ENCODE measurements at regions not wholly inside any gene's neighbourhood (a gene's known extent, or its start where the extent isn't known, plus 50 kb on each side); places are given as distances from the start of the nearest gene placed in this dataset.

- TF ChIP-seq POLR2A (IDR thresholded peaks at IDR 0.05) (no peak), CTCF (IDR thresholded peaks at IDR 0.05) (no peak)
Measured at GRCh38 chr6:11653028-11653583, 115.6 kb downstream of the TMEM170B start.

Measured in adrenal gland (tissue), 5 donors.